Effector memory CD4-positive, alpha-beta T cell (primary cell): ENCODE measurements at regions not wholly inside any gene's neighbourhood (a gene's known extent, or its start where the extent isn't known, plus 50 kb on each side); places are given as distances from the start of the nearest gene placed in this dataset.

Experiments
- DNase-seq, 3 donors: peaks; one replicate each; pipeline ENCODE4 v3.0.0-alpha.2; 2020
- H3K27ac ChIP-seq: 2 replicates; pipeline ENCODE4 v1.7.0; 2013; ENCODE audit warnings: mild to moderate bottlenecking, low read length, moderate library complexity; ENCODE audit not compliant: insufficient read depth, poor library complexity, severe bottlenecking
- H3K27me3 ChIP-seq: replicated peaks from 2 replicates; pipeline ENCODE4 v1.7.0; 2013; ENCODE audit warnings: mild to moderate bottlenecking, low read length; ENCODE audit not compliant: insufficient read depth, control insufficient read depth, poor library complexity, severe bottlenecking
- H3K36me3 ChIP-seq: 2 replicates; pipeline ENCODE4 v1.7.0; 2013; ENCODE audit warnings: mild to moderate bottlenecking, low read length, moderate library complexity; ENCODE audit not compliant: control insufficient read depth, insufficient read depth
- H3K4me1 ChIP-seq: 2 replicates; pipeline ENCODE4 v1.7.0; 2013; ENCODE audit warnings: low read length, mild to moderate bottlenecking; ENCODE audit not compliant: control insufficient read depth, insufficient read depth, poor library complexity, severe bottlenecking
- H3K4me3 ChIP-seq: 2 replicates; pipeline ENCODE4 v1.7.0; 2013; ENCODE audit warnings: low read length, low read depth, mild to moderate bottlenecking; ENCODE audit not compliant: insufficient read depth, poor library complexity, severe bottlenecking
- H3K9me3 ChIP-seq: 2 replicates; pipeline ENCODE4 v1.7.0; 2013; ENCODE audit warnings: mild to moderate bottlenecking, low read length, moderate library complexity; ENCODE audit not compliant: control insufficient read depth

GRCh38 chr3:153881201-153881600, 240.0 kb upstream of the ARHGEF26 start:
- Histone ChIP-seq H3K27ac (no peak overlapping the region), H3K36me3 (no peaks in the 10 kb centered on the region)
- DNase-seq, result no peak

GRCh38 chr3:153885359-153885758, 235.8 kb upstream of the ARHGEF26 start:
- Histone ChIP-seq H3K4me3 (no peak overlapping the region), H3K9me3 (no peaks in the 10 kb centered on the region), H3K27ac (no peak overlapping the region), H3K27me3 (no peaks in the 10 kb centered on the region), H3K36me3 (no peaks in the 10 kb centered on the region), H3K4me1 (no peaks in the 10 kb centered on the region)
- DNase-seq, result no peak

More at GRCh38 chr3:153881201-153881600, 240.0 kb upstream of the ARHGEF26 start:
- Histone ChIP-seq H3K4me3 (no peak overlapping the region), H3K4me1 (no peaks in the 10 kb centered on the region), H3K27me3 (no peaks in the 10 kb centered on the region), H3K9me3 (no peaks in the 10 kb centered on the region)

- no peak for DNase-seq
- no peaks in the 10 kb centered on the region for H3K4me1 ChIP-seq
- H3K27ac ChIP-seq, result no peak overlapping the region
- no peak overlapping the region for H3K4me3 ChIP-seq
- H3K27me3 ChIP-seq, result no peaks in the 10 kb centered on the region
- H3K9me3 ChIP-seq, result no peaks in the 10 kb centered on the region
- no peaks in the 10 kb centered on the region for H3K36me3 ChIP-seq
Measured at GRCh38 chr3:153889905-153890334, 231.3 kb upstream of the ARHGEF26 start.

GRCh38 chr3:153892126-153892525, 229.1 kb upstream of the ARHGEF26 start:
- Histone ChIP-seq H3K27me3 (no peaks in the 10 kb centered on the region), H3K4me3 (no peak overlapping the region), H3K27ac (no peak overlapping the region), H3K4me1 (no peaks in the 10 kb centered on the region), H3K36me3 (no peaks in the 10 kb centered on the region), H3K9me3 (no peaks in the 10 kb centered on the region)
- no peak for DNase-seq

GRCh38 chr3:153894857-153895256, 226.3 kb upstream of the ARHGEF26 start:
- no peaks in the 10 kb centered on the region for H3K9me3 ChIP-seq
- DNase-seq, result no peak
- no peaks in the 10 kb centered on the region for H3K27me3 ChIP-seq
- H3K27ac ChIP-seq, result no peak overlapping the region
- H3K4me1 ChIP-seq, result no peaks in the 10 kb centered on the region
- H3K4me3 ChIP-seq, result no peak overlapping the region
- no peaks in the 10 kb centered on the region for H3K36me3 ChIP-seq

GRCh38 chr3:153896197-153896596, 225.0 kb upstream of the ARHGEF26 start:
- no peaks in the 10 kb centered on the region for H3K27me3 ChIP-seq
- H3K4me3 ChIP-seq, result no peak overlapping the region
- no peak for DNase-seq
- H3K27ac ChIP-seq, result no peak overlapping the region
- H3K4me1 ChIP-seq, result no peaks in the 10 kb centered on the region
- no peaks in the 10 kb centered on the region for H3K36me3 ChIP-seq
- no peaks in the 10 kb centered on the region for H3K9me3 ChIP-seq

GRCh38 chr3:153897025-153897723, 224.0 kb upstream of the ARHGEF26 start:
- no peaks in the 10 kb centered on the region for H3K27me3 ChIP-seq
- no peak for DNase-seq
- no peaks in the 10 kb centered on the region for H3K9me3 ChIP-seq

GRCh38 chr3:153897842-153898241, 223.3 kb upstream of the ARHGEF26 start:
- H3K4me3 ChIP-seq, result no peak overlapping the region
- no peaks in the 10 kb centered on the region for H3K36me3 ChIP-seq
- H3K27ac ChIP-seq, result no peak overlapping the region
- no peaks in the 10 kb centered on the region for H3K9me3 ChIP-seq
- no peak for DNase-seq
- no peaks in the 10 kb centered on the region for H3K27me3 ChIP-seq
- H3K4me1 ChIP-seq, result no peaks in the 10 kb centered on the region

More at GRCh38 chr3:153897025-153897723, 224.0 kb upstream of the ARHGEF26 start:
- Histone ChIP-seq H3K4me3 (no peak overlapping the region), H3K27ac (no peak overlapping the region), H3K36me3 (no peaks in the 10 kb centered on the region), H3K4me1 (no peaks in the 10 kb centered on the region)

- H3K27ac ChIP-seq, result no peak overlapping the region
- H3K4me1 ChIP-seq, result no peaks in the 10 kb centered on the region
- H3K27me3 ChIP-seq, result no peaks in the 10 kb centered on the region
- H3K4me3 ChIP-seq, result no peak overlapping the region
- no peaks in the 10 kb centered on the region for H3K36me3 ChIP-seq
- no peak for DNase-seq
- H3K9me3 ChIP-seq, result no peaks in the 10 kb centered on the region
Measured at GRCh38 chr3:153901152-153901551, 220.0 kb upstream of the ARHGEF26 start.

- no peak overlapping the region for H3K27ac ChIP-seq
- H3K4me1 ChIP-seq, result no peaks in the 10 kb centered on the region
- H3K4me3 ChIP-seq, result no peak overlapping the region
- DNase-seq, result no peak
- no peaks in the 10 kb centered on the region for H3K9me3 ChIP-seq
- H3K27me3 ChIP-seq, result no peaks in the 10 kb centered on the region
- no peaks in the 10 kb centered on the region for H3K36me3 ChIP-seq
Measured at GRCh38 chr3:153901991-153902390, 219.2 kb upstream of the ARHGEF26 start.
